Neural progenitor cell (in vitro differentiated cells): ENCODE measurements at regions not wholly inside any gene's neighbourhood (a gene's known extent, or its start where the extent isn't known, plus 50 kb on each side); places are given as distances from the start of the nearest gene placed in this dataset.

Experiments used
- EZH2 ChIP-seq: fragments of 200-600 bp; sonication (generic); IDR thresholded peaks from 2 replicates; pipeline ENCODE4 v1.6.1; 2017; ENCODE audit warnings: antibody characterized with exemption, mild to moderate bottlenecking, moderate library complexity
- EZH2phosphoT487 ChIP-seq: fragments of 200-600 bp; sonication (generic); IDR thresholded peaks from 2 replicates; pipeline ENCODE4 v1.6.1; 2017; ENCODE audit warnings: antibody characterized with exemption
- TF ChIP-seq, protein P1 (sequence below): fragments of 200-600 bp; sonication (generic); IDR thresholded peaks from 2 replicates; pipeline ENCODE4 v1.5.1; 2017; ENCODE audit warnings: antibody characterized with exemption, mild to moderate bottlenecking

DNA sequence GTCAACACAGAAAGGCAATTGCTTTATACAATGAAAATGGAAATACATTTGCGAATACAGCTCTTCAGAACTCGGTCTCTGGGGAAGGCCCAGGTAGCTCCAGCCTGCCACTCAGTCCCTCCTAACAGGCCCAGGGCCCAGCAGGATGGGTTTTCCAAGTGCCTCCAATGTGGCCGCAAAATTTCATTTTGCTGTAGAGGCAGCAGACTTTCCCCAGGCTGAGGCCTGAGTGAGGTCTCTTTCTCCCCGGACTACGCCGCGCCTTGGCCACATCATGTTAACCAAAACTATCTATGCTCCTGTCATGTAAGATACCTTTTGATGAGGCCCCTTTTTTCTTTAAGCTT is 606.0 kb upstream of the SALL1 start:
- TF ChIP-seq, protein P1, sequence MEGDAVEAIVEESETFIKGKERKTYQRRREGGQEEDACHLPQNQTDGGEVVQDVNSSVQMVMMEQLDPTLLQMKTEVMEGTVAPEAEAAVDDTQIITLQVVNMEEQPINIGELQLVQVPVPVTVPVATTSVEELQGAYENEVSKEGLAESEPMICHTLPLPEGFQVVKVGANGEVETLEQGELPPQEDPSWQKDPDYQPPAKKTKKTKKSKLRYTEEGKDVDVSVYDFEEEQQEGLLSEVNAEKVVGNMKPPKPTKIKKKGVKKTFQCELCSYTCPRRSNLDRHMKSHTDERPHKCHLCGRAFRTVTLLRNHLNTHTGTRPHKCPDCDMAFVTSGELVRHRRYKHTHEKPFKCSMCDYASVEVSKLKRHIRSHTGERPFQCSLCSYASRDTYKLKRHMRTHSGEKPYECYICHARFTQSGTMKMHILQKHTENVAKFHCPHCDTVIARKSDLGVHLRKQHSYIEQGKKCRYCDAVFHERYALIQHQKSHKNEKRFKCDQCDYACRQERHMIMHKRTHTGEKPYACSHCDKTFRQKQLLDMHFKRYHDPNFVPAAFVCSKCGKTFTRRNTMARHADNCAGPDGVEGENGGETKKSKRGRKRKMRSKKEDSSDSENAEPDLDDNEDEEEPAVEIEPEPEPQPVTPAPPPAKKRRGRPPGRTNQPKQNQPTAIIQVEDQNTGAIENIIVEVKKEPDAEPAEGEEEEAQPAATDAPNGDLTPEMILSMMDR = no peak
- no peak for TF ChIP-seq EZH2
- no peak for TF ChIP-seq EZH2phosphoT487
